GM19238 (cell line): ENCODE measurements at regions not wholly inside any gene's neighbourhood (a gene's known extent, or its start where the extent isn't known, plus 50 kb on each side); places are given as distances from the start of the nearest gene placed in this dataset.

Experiments
- DNase-seq: peaks from one replicate; pipeline ENCODE4 v3.0.0; 2011; ENCODE audit warnings: low spot score; ENCODE audit not compliant: insufficient read length

DNA sequence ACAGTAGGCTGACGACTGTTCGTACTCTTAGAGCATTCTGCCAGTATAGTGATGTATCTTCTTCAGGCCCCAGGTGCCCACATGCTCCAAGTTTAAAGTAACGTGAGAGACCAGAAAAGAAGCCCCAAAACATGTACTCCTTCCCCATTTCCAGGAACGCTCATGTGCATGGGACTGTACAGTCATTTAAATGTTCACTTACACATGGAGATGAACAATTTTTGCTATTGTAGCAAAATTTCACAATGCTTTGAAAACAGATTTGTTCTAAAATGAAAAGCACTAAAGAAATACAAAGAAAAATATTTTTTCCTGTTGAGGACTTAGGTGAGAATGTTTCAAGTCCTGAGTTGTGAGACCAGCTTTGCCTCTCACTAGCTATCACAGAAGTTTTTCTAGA is 269.3 kb upstream of the PRDM1 start:
- DNase-seq, result no peak

- no peak for DNase-seq
These were observed 270.2 kb upstream of the PRDM1 start for GRCh38 chr6:105815661-105816555.

- no peak for DNase-seq
These were observed 271.2 kb upstream of the PRDM1 start for GRCh38 chr6:105814745-105815536.

DNA sequence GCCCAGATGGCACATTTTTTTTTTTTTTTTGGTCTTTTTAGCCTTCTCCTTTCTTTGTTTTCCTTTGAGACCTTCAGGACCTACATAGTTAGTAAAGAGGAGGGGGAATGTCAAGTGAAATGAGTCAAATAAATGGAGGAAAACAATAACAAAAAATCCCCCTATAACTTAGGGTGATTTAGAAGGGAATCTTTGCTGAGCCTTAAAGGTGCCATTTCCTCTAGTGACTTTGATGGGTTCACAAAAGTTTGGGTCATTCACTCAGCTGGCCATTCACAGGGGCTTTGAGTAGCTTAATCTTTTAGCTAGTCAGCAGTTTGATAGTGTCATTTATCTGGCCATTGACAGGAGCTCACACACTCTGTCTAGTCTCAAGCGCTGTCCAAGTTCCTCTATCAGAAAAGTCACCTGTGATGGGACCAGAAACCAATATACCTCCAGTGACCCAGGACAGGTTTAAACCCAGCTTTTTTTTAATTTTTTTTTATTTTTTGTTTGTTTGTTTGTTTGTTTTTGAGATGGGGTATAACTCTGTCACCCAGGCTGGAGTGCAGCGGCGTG is 275.1 kb upstream of the PRDM1 start:
- DNase-seq, result no peak

- DNase-seq, result no peak
These were observed 275.8 kb upstream of the PRDM1 start for GRCh38 chr6:105810105-105810921.

- DNase-seq, result no peak
These were observed 277.6 kb upstream of the PRDM1 start for GRCh38 chr6:105808571-105808970.

DNA sequence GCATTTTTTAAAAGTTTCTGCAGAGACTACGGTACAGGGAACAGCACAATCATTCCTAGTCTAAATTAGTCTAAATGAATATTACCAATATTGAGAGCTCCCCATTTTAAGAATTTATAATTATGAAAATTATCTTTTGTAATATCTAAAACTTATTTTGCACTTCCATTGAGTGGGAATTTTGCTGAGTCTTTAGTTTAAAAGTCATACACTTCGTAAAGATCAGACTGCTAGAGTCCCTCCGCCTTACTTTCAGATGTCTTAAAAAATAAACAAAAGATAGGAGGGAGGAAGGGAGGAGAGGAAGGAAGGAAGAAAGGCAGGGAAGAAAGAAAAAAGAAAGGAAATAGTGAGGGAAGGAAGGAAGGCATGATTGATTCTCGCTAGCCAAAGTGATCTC is 278.2 kb upstream of the PRDM1 start:
- no peak for DNase-seq

DNA sequence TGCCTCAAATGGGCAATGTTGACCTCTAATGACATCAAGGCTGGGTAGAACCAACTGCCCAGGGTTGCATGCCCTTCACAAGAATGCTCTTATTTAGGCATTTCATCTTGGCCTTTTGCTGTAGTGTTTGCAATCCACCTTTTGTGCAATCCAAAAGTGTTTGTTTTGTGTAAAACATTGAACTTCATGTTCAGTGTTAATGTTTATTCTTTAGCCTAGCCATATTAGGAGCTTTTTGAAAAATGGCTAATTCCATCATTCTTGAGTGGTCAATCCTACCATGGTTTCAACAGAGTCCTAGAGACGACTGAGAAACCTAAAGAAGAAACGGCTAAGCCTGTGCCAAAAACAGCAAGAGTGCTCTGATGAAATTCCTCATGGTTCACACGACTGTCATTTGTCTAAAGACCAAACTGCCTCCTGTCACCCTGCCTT is 279.6 kb upstream of the PRDM1 start:
- no peak for DNase-seq

DNA sequence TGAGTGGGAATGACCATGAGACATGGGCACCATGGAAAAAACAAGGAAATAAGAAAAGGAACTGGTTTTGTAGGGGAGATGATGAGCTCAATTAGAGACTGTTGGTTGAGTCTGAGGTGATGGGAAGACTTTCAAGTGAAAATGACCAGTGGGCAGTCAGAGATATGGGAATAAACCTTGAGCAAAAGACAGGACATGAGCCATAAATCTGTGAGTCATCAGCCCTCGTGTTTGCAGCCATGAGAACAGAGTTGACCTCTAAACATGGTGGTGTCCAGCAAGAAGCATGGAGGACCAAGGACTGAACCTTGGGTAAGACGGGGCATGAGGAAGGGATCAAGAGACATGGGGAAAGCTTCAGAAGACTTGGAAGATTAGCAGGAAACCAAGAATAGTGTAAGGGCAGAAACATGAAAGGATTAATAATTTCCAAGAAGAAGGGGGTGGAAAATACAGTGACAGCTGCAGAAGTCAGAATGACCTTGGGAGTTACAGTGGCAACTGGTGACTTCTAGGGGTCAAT is 280.6 kb upstream of the PRDM1 start:
- DNase-seq, result no peak

- DNase-seq, result no peak
These were observed 281.7 kb upstream of the PRDM1 start for GRCh38 chr6:105804424-105804823.

- DNase-seq, result no peak
These were observed 282.1 kb upstream of the PRDM1 start for GRCh38 chr6:105804000-105804399.

DNA sequence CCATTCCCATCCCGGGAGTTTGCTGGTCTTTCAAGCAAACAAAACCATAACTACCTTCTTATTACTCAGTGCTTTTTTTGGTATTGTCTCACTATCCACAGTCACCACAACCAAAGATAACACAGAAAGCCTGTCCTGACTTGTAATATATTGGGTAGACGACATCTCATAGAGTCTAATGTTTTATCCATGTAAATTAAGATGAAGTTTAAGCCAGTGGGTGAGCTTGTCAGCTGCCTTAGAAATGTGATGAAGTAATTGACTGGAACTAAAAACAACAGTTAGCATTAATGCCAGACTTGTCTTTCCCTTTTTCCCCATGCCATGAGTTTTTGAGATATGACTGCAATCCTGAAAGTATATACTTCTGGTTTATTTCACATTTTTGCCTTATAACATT is 282.7 kb upstream of the PRDM1 start:
- no peak for DNase-seq

DNA sequence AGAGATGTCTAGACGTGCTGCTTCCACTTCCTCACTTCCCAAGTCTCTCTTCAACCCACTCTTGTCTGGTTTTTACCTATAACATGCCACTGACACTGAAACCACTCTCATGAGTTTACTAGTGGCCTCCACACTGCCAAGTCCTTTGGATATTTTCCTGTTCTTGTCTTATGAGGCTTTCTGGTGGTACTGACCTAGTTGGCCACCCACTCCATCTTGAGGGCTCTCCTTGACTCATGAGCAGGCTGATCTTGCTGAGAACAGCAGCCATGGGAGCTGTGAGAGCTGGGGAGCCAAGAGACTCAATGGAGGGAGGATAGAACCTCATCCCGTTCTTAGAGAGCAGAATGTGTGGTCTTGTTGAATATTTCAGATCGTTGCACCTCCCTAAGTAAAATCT is 283.4 kb upstream of the PRDM1 start:
- DNase-seq, result no peak

DNA sequence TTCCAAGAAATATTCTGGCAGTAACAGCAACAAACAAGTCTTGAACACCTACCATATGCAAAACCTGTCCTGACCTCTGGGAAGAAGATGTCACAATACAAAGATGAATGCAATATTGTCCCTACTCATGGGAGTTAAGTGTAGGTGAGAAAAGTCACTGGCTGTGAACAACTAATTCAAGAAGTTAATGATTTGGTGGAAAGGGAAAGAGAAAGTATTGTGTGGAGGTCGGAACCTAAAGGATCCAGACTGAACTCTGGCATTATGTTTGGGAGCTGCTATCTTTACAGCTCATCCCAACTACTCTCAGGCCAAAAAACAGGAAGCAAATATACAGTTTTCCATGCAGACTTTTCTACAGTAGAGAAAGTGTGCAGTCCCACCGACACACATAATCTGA is 285.3 kb upstream of the PRDM1 start:
- DNase-seq, result no peak

- DNase-seq, result no peak
These were observed 285.7 kb upstream of the PRDM1 start for GRCh38 chr6:105800398-105800797.

DNA sequence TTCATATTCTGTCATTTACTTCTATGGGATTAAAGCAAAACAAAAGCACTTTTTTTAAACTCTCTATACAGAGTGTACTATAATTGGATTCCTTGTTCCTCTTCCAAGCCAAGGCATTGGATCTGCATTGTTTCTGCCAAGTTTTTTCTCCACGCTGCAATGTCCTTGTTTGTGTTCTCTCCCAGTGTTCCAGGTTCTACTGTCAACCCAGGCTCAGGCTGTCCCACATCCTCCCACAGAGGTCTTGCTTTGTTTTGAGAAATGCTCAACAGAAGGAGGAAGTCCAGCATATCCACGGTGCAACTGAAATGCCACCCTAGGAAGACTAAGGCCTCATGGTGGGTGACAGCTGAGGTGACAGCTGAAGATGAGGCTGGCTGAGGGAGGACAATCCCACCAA is 287.1 kb upstream of the PRDM1 start:
- no peak for DNase-seq

DNA sequence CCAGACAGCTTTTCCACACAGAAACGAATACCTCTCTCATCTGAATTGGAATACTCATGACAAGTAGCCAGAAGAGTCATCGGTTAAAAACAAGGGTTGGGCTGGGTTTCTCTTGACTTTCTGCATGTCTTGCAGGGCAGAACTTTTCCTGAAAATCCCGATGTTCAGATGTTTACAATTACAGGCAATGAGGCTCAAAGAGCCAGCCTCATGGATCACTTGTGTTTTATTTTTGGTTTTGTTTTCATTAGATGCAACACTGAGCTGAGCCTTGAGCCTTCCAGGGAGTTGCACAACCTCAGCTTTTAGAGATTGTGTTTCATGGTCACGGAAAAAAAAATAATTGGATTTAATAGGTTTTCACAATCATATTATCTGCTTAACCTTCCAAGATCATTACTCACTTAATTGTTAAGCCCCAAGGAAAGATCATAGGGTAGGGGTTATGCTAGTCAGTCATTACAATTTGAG is 288.1 kb upstream of the PRDM1 start:
- DNase-seq, result no peak

- DNase-seq, result no peak
These were observed 288.7 kb upstream of the PRDM1 start for GRCh38 chr6:105797286-105797979.

DNA sequence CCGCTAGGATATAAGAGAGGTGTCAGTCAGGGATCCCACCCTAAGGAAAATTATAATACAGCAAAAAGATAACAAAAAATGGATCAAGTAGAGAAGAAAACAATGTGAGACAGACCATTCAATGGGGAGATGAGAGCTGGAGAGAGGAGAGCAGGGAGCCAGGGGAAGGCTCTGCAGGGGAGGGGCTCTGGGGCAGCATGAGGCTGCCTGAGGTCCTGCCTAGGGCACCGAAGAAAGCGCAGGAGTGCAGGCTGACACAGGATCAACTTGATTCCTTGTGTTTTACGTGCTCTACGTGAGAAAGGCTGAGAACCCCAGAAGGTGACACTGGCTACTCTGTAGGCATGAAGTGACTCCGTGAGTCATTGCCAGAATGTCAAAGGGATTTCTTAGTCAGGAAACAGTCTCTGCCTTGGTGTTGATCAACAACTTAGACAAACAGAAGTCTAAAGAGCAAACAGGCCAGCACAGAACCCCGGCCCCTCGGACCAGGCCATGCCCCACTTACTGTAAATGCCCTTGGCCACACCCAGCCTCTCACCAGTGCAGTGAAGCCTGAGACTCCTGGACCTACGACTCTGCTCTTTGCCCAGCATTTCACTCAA is 290.1 kb upstream of the PRDM1 start:
- DNase-seq, result no peak

DNA sequence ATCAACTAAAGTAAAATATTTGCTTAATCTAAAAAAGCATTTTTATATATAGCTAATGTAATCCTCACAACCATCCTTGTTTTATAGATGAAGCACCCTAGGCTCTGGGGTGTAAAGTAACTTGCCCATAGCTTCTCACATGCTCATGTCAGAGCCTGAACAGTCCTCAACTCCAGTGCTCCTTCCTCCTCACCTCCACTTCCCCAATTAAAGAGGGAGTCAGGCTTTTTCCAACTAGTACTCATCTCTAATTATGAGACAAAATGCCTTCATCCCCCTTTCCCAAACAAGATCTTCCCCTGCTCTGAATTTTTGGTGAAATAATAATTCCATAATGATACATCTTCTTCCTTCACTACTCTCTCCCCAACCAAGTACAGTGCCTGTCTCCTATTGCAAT is 290.8 kb upstream of the PRDM1 start:
- DNase-seq, result no peak
